WTC11 (cell line): ENCODE measurements at regions not wholly inside any gene's neighbourhood (a gene's known extent, or its start where the extent isn't known, plus 50 kb on each side); places are given as distances from the start of the nearest gene placed in this dataset.

Source experiments
- ATAC-seq: fragments of 200-7000 bp; cut with Tn5 transposase; 2 replicates; pipeline ENCODE4 v1.10.0; 2021; ENCODE audit warnings: mild to moderate bottlenecking, moderate library complexity
- CTCF ChIA-PET: fragments of 300-600 bp; sonication (Branson Sonifier 250); formaldehyde crosslinking; loops from one replicate; lab custom pipeline; 2021; ENCODE audit warnings: antibody characterized with exemption; lab: Charles Lee
- POLR2A ChIA-PET: fragments of 350-600 bp; sonication (Branson Sonifier 250); formaldehyde crosslinking; loops from one replicate; lab custom pipeline; 2021; ENCODE audit warnings: antibody characterized with exemption; lab: Charles Lee
- DNase-seq: peaks from one replicate; pipeline ENCODE4 v3.0.0; 2021; ENCODE audit warnings: low spot score
- H3K27ac Mint-ChIP-seq: 2 replicates; pipeline ENCODE4 v1.8.0; 2021; ENCODE audit warnings: mixed read lengths
- H3K27me3 Mint-ChIP-seq: 2 replicates; pipeline ENCODE4 v1.8.0; 2021; ENCODE audit warnings: low read depth, mild to moderate bottlenecking, moderate library complexity, mixed read lengths
- H3K36me3 Mint-ChIP-seq: 2 replicates; pipeline ENCODE4 v1.8.0; 2021; ENCODE audit warnings: mixed read lengths
- H3K4me1 Mint-ChIP-seq: 2 replicates; pipeline ENCODE4 v1.8.0; 2022; ENCODE audit warnings: mixed read lengths
- H3K4me3 Mint-ChIP-seq: 2 replicates; pipeline ENCODE4 v1.8.0; 2021; ENCODE audit warnings: mild to moderate bottlenecking, moderate library complexity, mixed read lengths
- H3K9me3 Mint-ChIP-seq: 2 replicates; pipeline ENCODE4 v1.8.0; 2021; ENCODE audit warnings: mixed read lengths
- ESRRA ChIP-seq: sonication (generic); formaldehyde crosslinking; IDR thresholded peaks from 2 replicates; pipeline ENCODE4 v1.8.1; 2022; ENCODE audit warnings: mild to moderate bottlenecking, missing genetic modification reagents, borderline replicate concordance
- KAT7 ChIP-seq: sonication (generic); formaldehyde crosslinking; IDR thresholded peaks from 2 replicates; pipeline ENCODE4 v1.8.1; 2023; ENCODE audit warnings: missing genetic modification reagents, mild to moderate bottlenecking, borderline replicate concordance
- MYBL2 ChIP-seq: sonication (generic); formaldehyde crosslinking; IDR thresholded peaks from 2 replicates; pipeline ENCODE4 v1.8.1; 2023; ENCODE audit warnings: mild to moderate bottlenecking, moderate library complexity, missing genetic modification reagents
- NR3C1 ChIP-seq: sonication (generic); formaldehyde crosslinking; conservative IDR thresholded peaks from 2 replicates; pipeline ENCODE4 v1.8.1; 2023; ENCODE audit warnings: low read depth, mild to moderate bottlenecking, missing genetic modification reagents
- SMAD3 ChIP-seq: sonication (generic); formaldehyde crosslinking; IDR thresholded peaks from 2 replicates; pipeline ENCODE4 v1.8.0; 2022; ENCODE audit warnings: missing genetic modification reagents, mild to moderate bottlenecking, borderline replicate concordance
- TCF7 ChIP-seq: sonication (generic); formaldehyde crosslinking; IDR thresholded peaks from 2 replicates; pipeline ENCODE4 v1.8.0; 2022; ENCODE audit warnings: mild to moderate bottlenecking, low read depth, missing genetic modification reagents, moderate library complexity
- TEAD1 ChIP-seq: sonication (generic); formaldehyde crosslinking; IDR thresholded peaks from 2 replicates; pipeline ENCODE4 v1.8.0; 2022; ENCODE audit warnings: mild to moderate bottlenecking, missing genetic modification reagents
- ZNF671 ChIP-seq: fragments of 250-450 bp; sonication (Bioruptor Pico); IDR thresholded peaks from 2 replicates; pipeline ENCODE4 v1.8.0; 2021; ENCODE audit warnings: mild to moderate bottlenecking
- TF ChIP-seq, protein P1 (sequence below): sonication (generic); formaldehyde crosslinking; IDR thresholded peaks from 2 replicates; pipeline ENCODE4 v1.8.1; 2022; ENCODE audit warnings: low read depth, mild to moderate bottlenecking, moderate library complexity, missing genetic modification reagents, borderline replicate concordance
- TF ChIP-seq, protein P2 (sequence below): fragments of 250-450 bp; sonication (Bioruptor Pico); IDR thresholded peaks from 2 replicates; pipeline ENCODE4 v1.9.0; 2021; ENCODE audit warnings: moderate library complexity, mild to moderate bottlenecking, inconsistent platforms, borderline replicate concordance
- TF ChIP-seq, protein P3 (sequence below): sonication (generic); formaldehyde crosslinking; IDR thresholded peaks from 2 replicates; pipeline ENCODE4 v1.8.1; 2022; ENCODE audit warnings: low read depth, missing genetic modification reagents, borderline replicate concordance
- TF ChIP-seq, protein P4 (sequence below): sonication (generic); formaldehyde crosslinking; IDR thresholded peaks from 2 replicates; pipeline ENCODE4 v1.8.0; 2022; ENCODE audit warnings: mild to moderate bottlenecking, missing genetic modification reagents
- TF ChIP-seq, protein P5 (sequence below): sonication (generic); formaldehyde crosslinking; conservative IDR thresholded peaks from 2 replicates; pipeline ENCODE4 v1.8.1; 2022; ENCODE audit warnings: mild to moderate bottlenecking, missing genetic modification reagents
- TF ChIP-seq, protein P6 (sequence below): sonication (generic); formaldehyde crosslinking; IDR thresholded peaks from 2 replicates; pipeline ENCODE4 v1.8.0; 2023; ENCODE audit warnings: mild to moderate bottlenecking, missing genetic modification reagents
- TF ChIP-seq, protein P7 (sequence below): sonication (generic); formaldehyde crosslinking; IDR thresholded peaks from 2 replicates; pipeline ENCODE4 v1.8.1; 2022; ENCODE audit warnings: missing genetic modification reagents, borderline replicate concordance

DNA sequence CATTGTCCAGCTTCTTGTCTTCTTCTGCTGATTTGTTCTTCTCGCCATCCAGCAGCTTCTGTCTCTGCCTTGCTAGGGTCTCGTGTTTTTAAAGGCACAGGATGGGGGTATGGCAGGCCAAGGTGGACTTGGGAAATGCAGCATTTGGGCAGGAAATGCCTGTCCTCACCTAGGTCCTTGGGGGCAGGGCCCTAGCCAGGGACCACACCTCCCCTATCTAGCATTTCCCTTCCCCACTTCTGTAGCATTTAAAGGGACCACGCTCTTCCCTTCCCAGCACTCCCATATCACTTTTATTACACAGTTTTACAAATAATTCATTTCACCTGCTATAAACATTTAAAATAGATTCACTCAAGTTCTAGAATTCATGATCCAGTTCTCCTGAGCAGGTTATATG lies 315.4 kb upstream of the LMCD1 start (continued):
- TF ChIP-seq, protein P1, sequence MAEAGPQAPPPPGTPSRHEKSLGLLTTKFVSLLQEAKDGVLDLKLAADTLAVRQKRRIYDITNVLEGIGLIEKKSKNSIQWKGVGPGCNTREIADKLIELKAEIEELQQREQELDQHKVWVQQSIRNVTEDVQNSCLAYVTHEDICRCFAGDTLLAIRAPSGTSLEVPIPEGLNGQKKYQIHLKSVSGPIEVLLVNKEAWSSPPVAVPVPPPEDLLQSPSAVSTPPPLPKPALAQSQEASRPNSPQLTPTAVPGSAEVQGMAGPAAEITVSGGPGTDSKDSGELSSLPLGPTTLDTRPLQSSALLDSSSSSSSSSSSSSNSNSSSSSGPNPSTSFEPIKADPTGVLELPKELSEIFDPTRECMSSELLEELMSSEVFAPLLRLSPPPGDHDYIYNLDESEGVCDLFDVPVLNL (CRISPR knock-in tag): no peak
- TF ChIP-seq, protein P2, sequence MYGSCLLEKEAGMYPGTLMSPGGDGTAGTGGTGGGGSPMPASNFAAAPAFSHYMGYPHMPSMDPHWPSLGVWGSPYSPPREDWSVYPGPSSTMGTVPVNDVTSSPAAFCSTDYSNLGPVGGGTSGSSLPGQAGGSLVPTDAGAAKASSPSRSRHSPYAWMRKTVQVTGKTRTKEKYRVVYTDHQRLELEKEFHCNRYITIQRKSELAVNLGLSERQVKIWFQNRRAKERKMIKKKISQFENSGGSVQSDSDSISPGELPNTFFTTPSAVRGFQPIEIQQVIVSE (CRISPR knock-in tag): no peak
- TF ChIP-seq, protein P3, sequence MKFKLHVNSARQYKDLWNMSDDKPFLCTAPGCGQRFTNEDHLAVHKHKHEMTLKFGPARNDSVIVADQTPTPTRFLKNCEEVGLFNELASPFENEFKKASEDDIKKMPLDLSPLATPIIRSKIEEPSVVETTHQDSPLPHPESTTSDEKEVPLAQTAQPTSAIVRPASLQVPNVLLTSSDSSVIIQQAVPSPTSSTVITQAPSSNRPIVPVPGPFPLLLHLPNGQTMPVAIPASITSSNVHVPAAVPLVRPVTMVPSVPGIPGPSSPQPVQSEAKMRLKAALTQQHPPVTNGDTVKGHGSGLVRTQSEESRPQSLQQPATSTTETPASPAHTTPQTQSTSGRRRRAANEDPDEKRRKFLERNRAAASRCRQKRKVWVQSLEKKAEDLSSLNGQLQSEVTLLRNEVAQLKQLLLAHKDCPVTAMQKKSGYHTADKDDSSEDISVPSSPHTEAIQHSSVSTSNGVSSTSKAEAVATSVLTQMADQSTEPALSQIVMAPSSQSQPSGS (CRISPR knock-in tag): no peak
- no peak for TF ChIP-seq NR3C1
- no peak for TF ChIP-seq KAT7 (CRISPR knock-in tag)
- TF ChIP-seq TCF7 (CRISPR knock-in tag): no peak

DNA sequence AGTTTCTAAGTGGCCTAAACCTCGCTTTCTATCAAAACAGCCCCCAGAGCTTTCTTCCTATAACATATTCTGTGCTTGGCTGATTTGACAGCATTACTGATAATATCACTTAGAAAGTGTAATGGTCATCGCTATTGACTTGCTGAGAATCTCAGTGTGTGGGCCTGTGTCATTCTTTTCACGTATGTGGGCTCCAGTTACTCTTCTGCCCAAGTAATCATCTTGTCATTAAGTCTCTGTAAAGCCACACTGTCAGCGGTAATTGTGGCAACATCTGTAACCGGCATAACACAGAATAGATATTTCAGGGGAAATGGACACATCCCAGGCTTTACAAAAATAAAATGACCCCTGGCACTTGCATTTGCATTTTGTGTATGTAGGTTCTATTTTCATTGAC lies 313.6 kb upstream of the LMCD1 start:
- peaks cover 12% of the 10 kb centered on the region for H3K36me3 Mint-ChIP-seq
- H3K9me3 Mint-ChIP-seq: peaks cover 21% of the 10 kb centered on the region
- H3K4me3 Mint-ChIP-seq: no peak overlapping the region
- ChIA-PET CTCF (no interaction called here), POLR2A (no interaction called here)
- H3K27me3 Mint-ChIP-seq: no peaks in the 10 kb centered on the region
- TF ChIP-seq ESRRA: no peak
- TF ChIP-seq, protein P4, sequence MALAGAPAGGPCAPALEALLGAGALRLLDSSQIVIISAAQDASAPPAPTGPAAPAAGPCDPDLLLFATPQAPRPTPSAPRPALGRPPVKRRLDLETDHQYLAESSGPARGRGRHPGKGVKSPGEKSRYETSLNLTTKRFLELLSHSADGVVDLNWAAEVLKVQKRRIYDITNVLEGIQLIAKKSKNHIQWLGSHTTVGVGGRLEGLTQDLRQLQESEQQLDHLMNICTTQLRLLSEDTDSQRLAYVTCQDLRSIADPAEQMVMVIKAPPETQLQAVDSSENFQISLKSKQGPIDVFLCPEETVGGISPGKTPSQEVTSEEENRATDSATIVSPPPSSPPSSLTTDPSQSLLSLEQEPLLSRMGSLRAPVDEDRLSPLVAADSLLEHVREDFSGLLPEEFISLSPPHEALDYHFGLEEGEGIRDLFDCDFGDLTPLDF (CRISPR knock-in tag): no peak
- TF ChIP-seq, protein P5, sequence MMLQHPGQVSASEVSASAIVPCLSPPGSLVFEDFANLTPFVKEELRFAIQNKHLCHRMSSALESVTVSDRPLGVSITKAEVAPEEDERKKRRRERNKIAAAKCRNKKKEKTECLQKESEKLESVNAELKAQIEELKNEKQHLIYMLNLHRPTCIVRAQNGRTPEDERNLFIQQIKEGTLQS (CRISPR knock-in tag): no peak
- no peak for TF ChIP-seq MYBL2 (CRISPR knock-in tag)
- TF ChIP-seq TEAD1: no peak
- TF ChIP-seq SMAD3 (CRISPR knock-in tag): no peak
- TF ChIP-seq, protein P6, sequence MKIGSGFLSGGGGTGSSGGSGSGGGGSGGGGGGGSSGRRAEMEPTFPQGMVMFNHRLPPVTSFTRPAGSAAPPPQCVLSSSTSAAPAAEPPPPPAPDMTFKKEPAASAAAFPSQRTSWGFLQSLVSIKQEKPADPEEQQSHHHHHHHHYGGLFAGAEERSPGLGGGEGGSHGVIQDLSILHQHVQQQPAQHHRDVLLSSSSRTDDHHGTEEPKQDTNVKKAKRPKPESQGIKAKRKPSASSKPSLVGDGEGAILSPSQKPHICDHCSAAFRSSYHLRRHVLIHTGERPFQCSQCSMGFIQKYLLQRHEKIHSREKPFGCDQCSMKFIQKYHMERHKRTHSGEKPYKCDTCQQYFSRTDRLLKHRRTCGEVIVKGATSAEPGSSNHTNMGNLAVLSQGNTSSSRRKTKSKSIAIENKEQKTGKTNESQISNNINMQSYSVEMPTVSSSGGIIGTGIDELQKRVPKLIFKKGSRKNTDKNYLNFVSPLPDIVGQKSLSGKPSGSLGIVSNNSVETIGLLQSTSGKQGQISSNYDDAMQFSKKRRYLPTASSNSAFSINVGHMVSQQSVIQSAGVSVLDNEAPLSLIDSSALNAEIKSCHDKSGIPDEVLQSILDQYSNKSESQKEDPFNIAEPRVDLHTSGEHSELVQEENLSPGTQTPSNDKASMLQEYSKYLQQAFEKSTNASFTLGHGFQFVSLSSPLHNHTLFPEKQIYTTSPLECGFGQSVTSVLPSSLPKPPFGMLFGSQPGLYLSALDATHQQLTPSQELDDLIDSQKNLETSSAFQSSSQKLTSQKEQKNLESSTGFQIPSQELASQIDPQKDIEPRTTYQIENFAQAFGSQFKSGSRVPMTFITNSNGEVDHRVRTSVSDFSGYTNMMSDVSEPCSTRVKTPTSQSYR (CRISPR knock-in tag): no peak
- no peak for TF ChIP-seq ZNF671 (CRISPR knock-in tag)
- TF ChIP-seq, protein P7, sequence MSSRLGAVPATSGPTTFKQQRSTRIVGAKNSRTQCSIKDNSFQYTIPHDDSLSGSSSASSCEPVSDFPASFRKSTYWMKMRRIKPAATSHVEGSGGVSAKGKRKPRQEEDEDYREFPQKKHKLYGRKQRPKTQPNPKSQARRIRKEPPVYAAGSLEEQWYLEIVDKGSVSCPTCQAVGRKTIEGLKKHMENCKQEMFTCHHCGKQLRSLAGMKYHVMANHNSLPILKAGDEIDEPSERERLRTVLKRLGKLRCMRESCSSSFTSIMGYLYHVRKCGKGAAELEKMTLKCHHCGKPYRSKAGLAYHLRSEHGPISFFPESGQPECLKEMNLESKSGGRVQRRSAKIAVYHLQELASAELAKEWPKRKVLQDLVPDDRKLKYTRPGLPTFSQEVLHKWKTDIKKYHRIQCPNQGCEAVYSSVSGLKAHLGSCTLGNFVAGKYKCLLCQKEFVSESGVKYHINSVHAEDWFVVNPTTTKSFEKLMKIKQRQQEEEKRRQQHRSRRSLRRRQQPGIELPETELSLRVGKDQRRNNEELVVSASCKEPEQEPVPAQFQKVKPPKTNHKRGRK (CRISPR knock-in tag): no peak
- no peak for DNase-seq
- H3K4me1 Mint-ChIP-seq: peaks cover 11% of the 10 kb centered on the region
- no peak overlapping the region for H3K27ac Mint-ChIP-seq
- ATAC-seq: no peak
